Stimulated activated naive CD8-positive, alpha-beta T cell treated with anti-CD3 and anti-CD28 coated beads, Interleukin-15, Interleukin-2, amounts not matched to agents 100 U/mL and 50 U/mL, for 24 hours (primary cell): ENCODE measurements at regions not wholly inside any gene's neighbourhood (a gene's known extent, or its start where the extent isn't known, plus 50 kb on each side); places are given as distances from the start of the nearest gene placed in this dataset.
"Not testable (repeated sequence)": the region's sequence is repeated elsewhere in the genome, so short reads cannot be mapped to it uniquely, and the experiment has no call there.

Experiments used
- ATAC-seq: fragments of 150-1000 bp; cut with Tn5 transposase; one replicate; pipeline ENCODE4 v1.10.0; 2021
- DNase-seq: peaks from one replicate; pipeline ENCODE4 v3.0.0; 2021

- ATAC-seq (no peak), DNase-seq (no peak)
Observed at GRCh38 chr22:23395530-23396361, 184.3 kb downstream of the IGLL1 start.

GRCh38 chr22:23394525-23395326 lies 185.4 kb downstream of the IGLL1 start:
- DNase-seq (no peak), ATAC-seq (no peak)

GRCh38 chr22:23393721-23394320 lies 186.3 kb downstream of the IGLL1 start:
- DNase-seq (no peak), ATAC-seq (no peak)

DNA sequence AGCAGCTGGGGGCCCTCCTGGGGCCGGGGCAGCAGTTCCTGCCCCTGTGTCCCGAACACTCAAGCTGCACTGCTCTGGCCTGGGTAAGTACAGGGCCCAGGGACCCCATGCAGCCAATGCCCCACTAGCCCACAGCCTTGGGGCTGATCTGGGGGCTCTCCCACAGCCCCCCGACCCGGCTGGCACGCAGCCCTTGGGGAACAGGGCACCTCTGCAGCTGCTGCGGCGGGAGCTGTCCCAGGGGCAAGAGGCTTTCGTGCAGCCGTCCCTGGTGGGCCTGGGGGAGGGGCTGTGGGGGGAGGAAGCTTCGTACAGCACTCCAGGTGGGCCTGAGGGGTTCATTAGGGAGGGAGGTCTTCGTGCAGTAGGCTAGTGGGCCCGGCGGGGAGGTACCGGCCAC lies 186.9 kb downstream of the IGLL1 start:
- DNase-seq, result not testable (repeated sequence)

GRCh38 chr22:23392420-23393121 lies 187.5 kb downstream of the IGLL1 start:
- no peak for ATAC-seq

More for the DNA sequence above, 186.9 kb downstream of the IGLL1 start:
- ATAC-seq, result not testable (repeated sequence)

GRCh38 chr22:23391022-23391421 lies 189.1 kb downstream of the IGLL1 start:
- DNase-seq, result no peak
- no peak for ATAC-seq

More at GRCh38 chr22:23392420-23393121, 187.5 kb downstream of the IGLL1 start:
- DNase-seq, result no peak

DNA sequence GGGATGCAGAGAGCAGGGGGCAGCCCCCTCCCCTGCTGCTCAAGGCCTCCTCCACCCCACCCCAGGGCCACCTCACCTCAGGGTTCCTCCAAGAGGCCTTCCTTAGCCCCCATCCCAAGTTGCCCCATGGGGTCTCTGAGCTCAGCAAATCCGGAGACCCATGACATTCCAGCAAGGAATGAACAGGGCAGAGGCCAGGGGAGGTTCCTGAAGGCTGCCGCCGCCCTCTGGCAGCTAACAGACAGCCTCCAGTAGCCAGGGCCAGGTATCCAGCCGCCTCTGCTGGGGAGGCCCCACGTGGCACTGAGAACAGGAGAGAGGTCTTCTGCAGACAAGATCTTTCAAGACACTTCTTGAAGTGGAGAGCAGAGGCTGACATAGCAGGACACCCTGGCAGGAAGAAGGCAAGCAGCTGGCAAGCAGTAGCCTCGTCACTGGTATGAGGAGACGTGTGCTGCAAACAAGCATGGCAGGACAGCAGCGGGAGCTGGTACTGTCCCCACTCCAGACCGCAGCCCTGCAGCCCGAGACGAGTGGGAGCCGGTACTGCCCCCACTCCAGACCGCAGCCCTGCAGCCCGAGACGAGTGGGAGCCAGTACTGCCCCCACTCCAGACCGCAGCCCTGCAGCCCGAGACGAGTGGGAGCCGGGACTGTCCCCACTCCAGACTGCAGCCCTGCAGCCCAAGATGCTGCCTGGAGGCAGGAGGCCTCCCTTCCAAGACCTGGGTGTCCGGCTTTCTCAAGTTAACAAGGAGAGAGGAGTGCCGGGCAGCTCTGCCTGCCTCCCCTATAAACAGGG lies 190.6 kb downstream of the IGLL1 start:
- no peak for DNase-seq
- no peak for ATAC-seq

DNA sequence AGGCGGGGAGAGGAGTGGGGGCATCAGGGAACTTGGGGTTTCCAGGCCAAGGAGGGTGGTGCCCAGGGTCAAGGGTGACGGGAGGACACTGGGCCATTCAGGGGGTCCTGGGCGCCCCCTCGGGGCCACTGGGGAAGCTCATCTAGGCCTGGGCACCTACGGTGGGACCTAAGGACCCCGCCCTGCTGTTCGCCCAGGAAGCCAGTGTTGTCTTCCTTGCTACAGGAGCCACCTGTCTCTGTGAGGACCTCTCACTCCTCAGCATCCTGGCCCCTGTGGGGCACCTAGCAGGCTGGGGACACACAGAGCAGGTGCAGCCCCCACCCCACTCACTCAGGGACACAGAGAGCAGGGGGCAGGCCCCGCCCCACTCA lies 191.6 kb downstream of the IGLL1 start:
- DNase-seq (no peak), ATAC-seq (no peak)

GRCh38 chr22:23387827-23388516 lies 192.1 kb downstream of the IGLL1 start:
- DNase-seq, result no peak
- no peak for ATAC-seq

GRCh38 chr22:23386822-23387580 lies 193.1 kb downstream of the IGLL1 start:
- ATAC-seq (no peak), DNase-seq (no peak)

DNA sequence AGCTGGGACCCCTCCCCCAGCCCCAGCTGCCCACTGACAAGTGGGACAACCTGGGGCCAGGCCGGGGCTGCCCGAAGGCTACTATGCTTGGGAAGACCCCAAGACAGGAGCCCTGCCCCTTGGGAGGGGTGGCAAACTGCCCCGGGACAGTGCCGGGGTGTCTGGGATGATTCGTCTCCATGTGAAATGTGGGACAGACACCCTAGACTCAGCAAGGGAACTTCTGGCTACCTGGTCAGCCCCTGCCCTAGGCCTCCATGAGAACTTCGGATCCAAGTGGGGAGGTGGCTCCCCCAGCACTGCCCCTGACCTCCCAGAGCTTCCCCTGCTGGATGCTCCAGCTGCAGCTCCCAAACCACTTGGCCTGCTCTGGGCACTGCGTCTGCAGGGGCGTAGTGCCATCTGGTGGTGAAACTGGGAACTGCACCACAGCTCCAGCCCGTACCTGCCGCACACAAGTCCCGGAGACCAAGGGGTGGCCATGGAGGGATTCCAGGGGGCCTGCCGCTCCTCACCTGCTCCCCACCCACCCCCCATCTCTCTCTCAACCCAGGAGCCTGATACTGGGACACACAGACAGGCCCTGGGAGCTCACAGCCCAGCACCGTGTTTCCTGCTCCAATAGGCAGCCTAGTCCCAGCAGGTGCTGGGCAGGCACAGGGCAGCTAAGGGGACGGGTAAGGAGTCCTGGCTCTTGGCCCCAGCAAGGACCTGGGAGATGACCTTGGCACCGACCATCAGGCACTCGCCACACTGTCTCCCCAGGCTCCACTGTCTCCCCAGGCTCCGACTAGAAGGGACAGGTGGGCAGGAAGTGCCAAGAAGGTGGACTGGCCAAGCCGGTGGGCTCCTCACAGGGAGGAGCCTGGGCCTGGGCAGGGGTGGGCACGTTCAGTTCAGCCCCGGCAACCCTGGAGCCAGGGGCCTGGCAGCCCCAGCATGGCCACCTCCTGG lies 194.1 kb downstream of the IGLL1 start:
- ATAC-seq (peak; percentile 79), DNase-seq (peak; percentile 87)

GRCh38 chr22:23384923-23385677 lies 195.0 kb downstream of the IGLL1 start:
- DNase-seq (no peak), ATAC-seq (no peak)

GRCh38 chr22:23384431-23384830 lies 195.7 kb downstream of the IGLL1 start:
- DNase-seq (no peak), ATAC-seq (no peak)

GRCh38 chr22:23383491-23384361 lies 196.4 kb downstream of the IGLL1 start:
- DNase-seq (no peak), ATAC-seq (no peak)

DNA sequence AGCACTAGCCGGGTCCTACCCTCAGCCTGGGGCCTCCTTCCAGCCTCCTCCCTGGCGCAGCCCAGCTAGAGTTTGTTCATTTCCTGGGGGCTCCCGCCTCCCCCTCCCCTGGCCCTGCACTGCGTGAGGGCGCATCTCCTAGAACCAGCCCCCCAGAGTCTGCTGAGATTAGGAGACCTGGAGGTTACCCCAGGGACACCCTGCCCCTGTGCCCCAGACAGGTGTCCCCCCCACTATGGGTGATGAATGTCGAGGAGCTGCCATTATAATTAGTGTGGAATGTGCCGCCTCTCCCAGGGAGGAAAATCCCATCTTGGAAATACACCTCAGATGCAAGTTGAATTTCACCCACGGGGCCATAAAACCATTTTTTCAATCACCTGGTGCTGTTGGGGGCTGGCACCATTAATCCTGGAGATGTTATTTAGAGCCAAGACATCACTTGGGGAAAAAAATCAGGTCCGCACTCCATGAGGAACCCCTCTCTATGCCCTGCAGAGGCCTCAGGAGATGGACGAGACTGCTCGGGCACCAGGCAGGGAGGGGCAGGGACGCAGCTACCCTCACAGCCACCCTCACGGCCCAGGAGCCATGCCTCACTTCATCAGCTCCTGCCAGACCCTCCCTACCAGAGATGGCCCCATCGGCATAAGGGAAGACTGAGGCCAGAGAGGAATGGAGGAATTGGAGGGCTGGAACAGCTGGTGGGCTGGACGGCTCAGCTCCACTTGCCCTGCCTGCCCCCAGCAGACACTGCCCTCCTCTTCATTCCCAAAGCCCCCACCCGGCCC lies 197.5 kb downstream of the IGLL1 start:
- DNase-seq, result no peak
- ATAC-seq, result no peak
